Fibroblast of lung (primary cell): ENCODE measurements at regions not wholly inside any gene's neighbourhood (a gene's known extent, or its start where the extent isn't known, plus 50 kb on each side); places are given as distances from the start of the nearest gene placed in this dataset.

Experiments used
- DNase-seq, 2 donors: peaks; one replicate each; pipeline versions ENCODE4 v3.0.0 to v3.0.0-alpha.2; 2010; ENCODE audit warnings: low read depth in 2 of 2
- H2AFZ ChIP-seq: 2 replicates; pipeline ENCODE4 v1.5.1; 2012; ENCODE audit warnings: low read length, control low read depth, inconsistent platforms
- H3K27ac ChIP-seq: 2 replicates; pipeline ENCODE4 v1.5.1; 2011; ENCODE audit warnings: low read length, control low read depth; ENCODE audit not compliant: insufficient read depth
- H3K27me3 ChIP-seq: 2 replicates; pipeline ENCODE4 v1.5.1; 2011; ENCODE audit warnings: mild to moderate bottlenecking, low read length; ENCODE audit not compliant: control insufficient read depth, insufficient read depth
- H3K36me3 ChIP-seq: 2 replicates; pipeline ENCODE4 v1.5.1; 2011; ENCODE audit warnings: low read length; ENCODE audit not compliant: control insufficient read depth, insufficient read depth
- H3K4me1 ChIP-seq: 2 replicates; pipeline ENCODE4 v1.5.1; 2011; ENCODE audit warnings: low read length; ENCODE audit not compliant: control insufficient read depth, insufficient read depth; ENCODE audit errors: extremely low read depth
- H3K4me2 ChIP-seq: 2 replicates; pipeline ENCODE4 v1.5.1; 2011; ENCODE audit warnings: low read length, control low read depth; ENCODE audit not compliant: insufficient read depth; ENCODE audit errors: extremely low read depth
- H3K4me3 ChIP-seq, 4 experiments: fragments of 200-600 bp in 1 of 4; sonication (generic) in 1 of 4; replicated peaks in 1 of 4; 2 replicates each; pipeline ENCODE4 v1.5.1; 2011 to 2016; ENCODE audit warnings: low read length in 4 of 4, low read depth in 3 of 4, mild to moderate bottlenecking in 3 of 4, control low read depth in 2 of 4, inconsistent platforms in 1 of 4, mixed read lengths in 1 of 4; ENCODE audit not compliant: insufficient read depth in 1 of 4; ENCODE audit errors: control extremely low read depth in 1 of 4
- H3K79me2 ChIP-seq: 2 replicates; pipeline ENCODE4 v1.5.1; 2012; ENCODE audit warnings: mild to moderate bottlenecking, low read length, inconsistent platforms; ENCODE audit not compliant: control insufficient read depth, insufficient read depth
- H3K9ac ChIP-seq: 2 replicates; pipeline ENCODE4 v1.5.1; 2011; ENCODE audit warnings: mild to moderate bottlenecking, low read length, control low read depth; ENCODE audit not compliant: insufficient read depth
- H3K9me3 ChIP-seq: 2 replicates; pipeline ENCODE4 v1.5.1; 2012; ENCODE audit warnings: low read depth, low read length; ENCODE audit not compliant: control insufficient read depth, insufficient read depth
- H4K20me1 ChIP-seq: 2 replicates; pipeline ENCODE4 v1.5.1; 2011; ENCODE audit warnings: low read length; ENCODE audit not compliant: control insufficient read depth, insufficient read depth; ENCODE audit errors: extremely low read depth
- EZH2 ChIP-seq: IDR thresholded peaks from 2 replicates; pipeline ENCODE4 v1.5.1; 2012; ENCODE audit warnings: low read length, control low read depth, mild to moderate bottlenecking; ENCODE audit errors: missing control alignments
- TF ChIP-seq, protein P1 (sequence below), 2 donors: IDR thresholded peaks in 1 of 2; conservative IDR thresholded peaks in 1 of 2; 1 replicate in 1 of 2; 2 replicates in 1 of 2; pipeline ENCODE4 v1.5.1; 2011 to 2012; ENCODE audit warnings: low read length in 2 of 2, control low read depth in 1 of 2, inconsistent platforms in 1 of 2, low read depth in 1 of 2, mild to moderate bottlenecking in 1 of 2

DNA sequence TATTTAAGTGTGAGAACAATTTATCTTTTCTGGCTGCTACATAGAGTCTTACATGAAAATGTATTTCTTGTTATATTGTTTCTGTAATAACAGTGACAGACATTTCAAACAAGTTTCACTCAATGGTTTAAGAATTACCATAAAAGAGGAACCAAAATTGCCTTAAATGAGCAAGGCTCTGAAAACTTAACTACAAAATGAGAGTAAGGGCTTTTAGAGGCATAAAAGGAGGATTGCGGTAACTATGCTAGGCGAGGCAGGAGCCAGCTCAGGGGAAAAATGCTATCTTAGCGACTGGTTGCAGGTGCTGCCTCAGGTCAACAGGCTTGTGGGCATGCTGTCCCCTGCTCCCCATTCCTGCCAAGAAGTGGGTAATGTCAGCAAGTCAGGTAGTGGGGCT, 81.7 kb upstream of the MSI2 start:
- Histone ChIP-seq H2AFZ (no peak overlapping the region), H3K79me2 (no peaks in the 10 kb centered on the region), H3K9me3 (no peaks in the 10 kb centered on the region), H3K27ac (no peak overlapping the region), H3K9ac (no peak overlapping the region), H3K36me3 (no peaks in the 10 kb centered on the region), H3K4me1 (no peaks in the 10 kb centered on the region), H3K4me3 (no peak overlapping the region), H4K20me1 (no peaks in the 10 kb centered on the region), H3K27me3 (no peaks in the 10 kb centered on the region), H3K4me2 (no peak overlapping the region)
- TF ChIP-seq, protein P1, sequence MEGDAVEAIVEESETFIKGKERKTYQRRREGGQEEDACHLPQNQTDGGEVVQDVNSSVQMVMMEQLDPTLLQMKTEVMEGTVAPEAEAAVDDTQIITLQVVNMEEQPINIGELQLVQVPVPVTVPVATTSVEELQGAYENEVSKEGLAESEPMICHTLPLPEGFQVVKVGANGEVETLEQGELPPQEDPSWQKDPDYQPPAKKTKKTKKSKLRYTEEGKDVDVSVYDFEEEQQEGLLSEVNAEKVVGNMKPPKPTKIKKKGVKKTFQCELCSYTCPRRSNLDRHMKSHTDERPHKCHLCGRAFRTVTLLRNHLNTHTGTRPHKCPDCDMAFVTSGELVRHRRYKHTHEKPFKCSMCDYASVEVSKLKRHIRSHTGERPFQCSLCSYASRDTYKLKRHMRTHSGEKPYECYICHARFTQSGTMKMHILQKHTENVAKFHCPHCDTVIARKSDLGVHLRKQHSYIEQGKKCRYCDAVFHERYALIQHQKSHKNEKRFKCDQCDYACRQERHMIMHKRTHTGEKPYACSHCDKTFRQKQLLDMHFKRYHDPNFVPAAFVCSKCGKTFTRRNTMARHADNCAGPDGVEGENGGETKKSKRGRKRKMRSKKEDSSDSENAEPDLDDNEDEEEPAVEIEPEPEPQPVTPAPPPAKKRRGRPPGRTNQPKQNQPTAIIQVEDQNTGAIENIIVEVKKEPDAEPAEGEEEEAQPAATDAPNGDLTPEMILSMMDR (conservative IDR thresholded peaks at IDR 0.05 in 1 of 2, IDR thresholded peaks at IDR 0.05 in 1 of 2; ENCODE audit: low read depth in 1 of 2, low read length in 2 of 2): no peak
- no peak for TF ChIP-seq EZH2
- no peak for DNase-seq

DNA sequence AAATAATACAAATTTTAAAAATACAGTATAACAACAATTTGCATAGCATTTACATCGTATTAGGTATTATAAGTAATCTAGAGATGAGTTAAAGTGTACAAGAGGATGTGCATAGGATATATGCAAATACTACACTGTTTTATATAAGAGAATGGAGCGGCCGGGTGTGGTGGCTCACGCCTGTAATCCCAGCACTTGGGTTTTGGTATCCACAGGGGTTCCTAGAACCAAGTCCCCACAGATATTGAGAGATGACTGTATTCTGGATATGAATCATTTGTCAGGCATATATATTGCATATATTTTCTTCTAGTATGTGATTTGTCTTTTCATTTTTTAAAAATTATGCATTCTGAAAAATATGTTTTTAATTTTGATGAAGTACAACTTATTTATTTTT, 77.5 kb upstream of the MSI2 start:
- Histone ChIP-seq H2AFZ (no peak overlapping the region), H4K20me1 (no peaks in the 10 kb centered on the region), H3K36me3 (no peaks in the 10 kb centered on the region), H3K9ac (no peak overlapping the region), H3K27ac (no peak overlapping the region), H3K9me3 (no peaks in the 10 kb centered on the region), H3K4me3 (no peak overlapping the region), H3K27me3 (no peaks in the 10 kb centered on the region), H3K79me2 (no peaks in the 10 kb centered on the region), H3K4me1 (no peaks in the 10 kb centered on the region), H3K4me2 (no peak overlapping the region)
- DNase-seq: no peak
- no peak for TF ChIP-seq EZH2
- TF ChIP-seq, protein P1 (conservative IDR thresholded peaks at IDR 0.05 in 1 of 2, IDR thresholded peaks at IDR 0.05 in 1 of 2; ENCODE audit: low read depth in 1 of 2, low read length in 2 of 2): no peak

DNA sequence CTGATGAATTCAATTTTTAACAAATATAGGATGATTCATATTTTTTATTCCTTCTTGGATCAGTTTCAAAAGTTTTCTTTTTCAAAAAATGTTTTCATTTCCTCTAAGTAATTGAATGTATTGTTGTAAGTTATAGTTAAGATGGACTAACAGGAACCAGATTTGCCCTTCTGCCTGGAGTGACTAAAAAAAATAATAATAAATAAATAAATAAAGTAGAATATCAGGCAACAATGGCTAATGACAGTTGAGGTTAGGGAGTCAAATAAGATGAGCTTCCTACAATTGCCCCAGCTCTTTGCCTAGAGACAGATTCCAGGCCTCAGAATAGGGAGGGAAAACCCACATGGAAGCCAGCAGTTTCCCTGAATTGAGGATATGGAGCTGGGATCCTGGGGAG, 73.7 kb upstream of the MSI2 start:
- Histone ChIP-seq H3K4me1 (no peaks in the 10 kb centered on the region), H3K27me3 (no peaks in the 10 kb centered on the region), H2AFZ (no peak overlapping the region), H3K4me3 (no peak overlapping the region), H3K9me3 (no peaks in the 10 kb centered on the region), H3K27ac (no peak overlapping the region), H3K36me3 (no peaks in the 10 kb centered on the region), H3K9ac (no peak overlapping the region), H3K79me2 (no peaks in the 10 kb centered on the region), H4K20me1 (no peaks in the 10 kb centered on the region), H3K4me2 (no peak overlapping the region)
- no peak for DNase-seq
- no peak for TF ChIP-seq EZH2
- TF ChIP-seq, protein P1 (conservative IDR thresholded peaks at IDR 0.05 in 1 of 2, IDR thresholded peaks at IDR 0.05 in 1 of 2; ENCODE audit: low read depth in 1 of 2, low read length in 2 of 2): no peak
